ENCODE measurements at regions not wholly inside any gene's neighbourhood (a gene's known extent, or its start where the extent isn't known, plus 50 kb on each side); places are given as distances from the start of the nearest gene placed in this dataset.

DNA sequence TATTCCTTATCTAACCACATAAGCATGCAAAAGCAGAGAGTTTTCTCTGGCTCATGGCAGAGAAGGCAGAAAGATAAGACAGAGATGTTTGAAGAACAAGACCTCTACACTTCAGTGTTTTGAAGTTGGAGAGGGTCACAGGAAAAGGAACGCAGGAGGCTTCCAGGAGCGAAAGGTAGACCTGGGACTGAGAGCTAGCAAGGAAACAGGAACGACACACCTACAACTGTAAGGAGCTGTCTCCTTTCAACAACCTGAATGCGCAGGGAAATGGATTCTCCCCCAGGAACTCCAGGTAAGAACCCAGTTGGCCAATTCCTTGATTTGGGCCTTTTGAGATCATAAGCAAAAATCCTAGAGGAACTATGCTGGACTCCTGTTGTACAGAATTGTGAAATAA lies 746.6 kb upstream of the DDX18 start:
- TF ChIP-seq, protein P1, sequence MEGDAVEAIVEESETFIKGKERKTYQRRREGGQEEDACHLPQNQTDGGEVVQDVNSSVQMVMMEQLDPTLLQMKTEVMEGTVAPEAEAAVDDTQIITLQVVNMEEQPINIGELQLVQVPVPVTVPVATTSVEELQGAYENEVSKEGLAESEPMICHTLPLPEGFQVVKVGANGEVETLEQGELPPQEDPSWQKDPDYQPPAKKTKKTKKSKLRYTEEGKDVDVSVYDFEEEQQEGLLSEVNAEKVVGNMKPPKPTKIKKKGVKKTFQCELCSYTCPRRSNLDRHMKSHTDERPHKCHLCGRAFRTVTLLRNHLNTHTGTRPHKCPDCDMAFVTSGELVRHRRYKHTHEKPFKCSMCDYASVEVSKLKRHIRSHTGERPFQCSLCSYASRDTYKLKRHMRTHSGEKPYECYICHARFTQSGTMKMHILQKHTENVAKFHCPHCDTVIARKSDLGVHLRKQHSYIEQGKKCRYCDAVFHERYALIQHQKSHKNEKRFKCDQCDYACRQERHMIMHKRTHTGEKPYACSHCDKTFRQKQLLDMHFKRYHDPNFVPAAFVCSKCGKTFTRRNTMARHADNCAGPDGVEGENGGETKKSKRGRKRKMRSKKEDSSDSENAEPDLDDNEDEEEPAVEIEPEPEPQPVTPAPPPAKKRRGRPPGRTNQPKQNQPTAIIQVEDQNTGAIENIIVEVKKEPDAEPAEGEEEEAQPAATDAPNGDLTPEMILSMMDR (IDR thresholded peaks at IDR 0.05): no peak
- 78 to 88% methylated on average over 4 of the region's 4 CpGs for WGBS, 2 donors
- intact Hi-C loops (cut with DNase I): no loop called here
- no peak overlapping the region for H3K4me3 ChIP-seq
- ATAC-seq (no peak), DNase-seq (no peak)
- peaks cover 0 to 27% (median 0%) of the 10 kb centered on the region in 11 donors for H3K9me3 ChIP-seq
- H3K36me3 ChIP-seq: no peaks in the 10 kb centered on the region
- H3K27me3 ChIP-seq: no peaks in the 10 kb centered on the region
- no peaks in the 10 kb centered on the region for H3K4me1 ChIP-seq
- H3K27ac ChIP-seq: no peak overlapping the region

GRCh38 chr2:117068371-117068770 lies 746.1 kb upstream of the DDX18 start:
- H3K36me3 ChIP-seq: no peaks in the 10 kb centered on the region
- 29 to 48% methylated on average over 2 of the region's 2 CpGs for WGBS, 2 donors
- H3K9me3 ChIP-seq: peaks cover 0 to 27% (median 0%) of the 10 kb centered on the region in 11 donors
- intact Hi-C loops (cut with DNase I): no loop called here
- TF ChIP-seq, protein P1 (IDR thresholded peaks at IDR 0.05): no peak
- DNase-seq: no peak
- ATAC-seq: no peak
- no peak overlapping the region for H3K4me3 ChIP-seq
- H3K27ac ChIP-seq: no peak overlapping the region
- no peaks in the 10 kb centered on the region for H3K27me3 ChIP-seq
- no peaks in the 10 kb centered on the region for H3K4me1 ChIP-seq

DNA sequence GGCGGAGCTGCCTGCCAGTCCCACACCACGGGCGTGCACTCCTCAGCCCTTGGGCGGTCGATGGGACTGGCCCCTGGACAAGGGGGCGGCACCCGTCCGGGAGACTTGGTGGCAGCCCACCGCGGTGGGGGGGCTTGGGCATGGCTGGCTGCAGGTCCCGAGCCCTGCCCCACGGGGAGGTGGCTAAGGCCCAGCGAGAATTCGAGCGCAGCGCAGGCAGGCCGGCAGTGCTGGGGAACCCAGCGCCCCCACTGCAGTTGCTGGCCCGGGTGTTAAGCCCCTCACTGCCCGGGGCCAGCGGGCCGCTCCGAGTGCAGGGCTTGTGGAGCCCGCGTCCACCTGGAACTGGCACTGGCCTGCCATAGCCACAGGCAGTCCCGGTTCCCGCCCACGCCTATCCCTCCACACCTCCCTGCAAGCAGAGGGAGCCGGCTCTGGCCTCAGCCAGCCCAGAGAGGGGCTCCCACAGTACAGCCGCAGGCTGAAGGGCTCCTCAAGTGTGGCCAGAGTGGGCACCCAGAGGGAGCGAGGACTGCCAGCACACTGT lies 742.9 kb upstream of the DDX18 start:
- no peak for ATAC-seq
- intact Hi-C loops (cut with DNase I): no loop called here
- Histone ChIP-seq H3K9me3 (peaks cover 0 to 30% (median 0%) of the 10 kb centered on the region in 11 donors), H3K4me1 (no peaks in the 10 kb centered on the region), H3K27ac (no peak overlapping the region), H3K4me3 (no peak overlapping the region), H3K36me3 (no peaks in the 10 kb centered on the region), H3K27me3 (no peaks in the 10 kb centered on the region)
- TF ChIP-seq, protein P1 (IDR thresholded peaks at IDR 0.05): no peak
- WGBS, 2 donors: 92 to 95% methylated on average over 31 of the region's 31 CpGs
- no peak for DNase-seq

DNA sequence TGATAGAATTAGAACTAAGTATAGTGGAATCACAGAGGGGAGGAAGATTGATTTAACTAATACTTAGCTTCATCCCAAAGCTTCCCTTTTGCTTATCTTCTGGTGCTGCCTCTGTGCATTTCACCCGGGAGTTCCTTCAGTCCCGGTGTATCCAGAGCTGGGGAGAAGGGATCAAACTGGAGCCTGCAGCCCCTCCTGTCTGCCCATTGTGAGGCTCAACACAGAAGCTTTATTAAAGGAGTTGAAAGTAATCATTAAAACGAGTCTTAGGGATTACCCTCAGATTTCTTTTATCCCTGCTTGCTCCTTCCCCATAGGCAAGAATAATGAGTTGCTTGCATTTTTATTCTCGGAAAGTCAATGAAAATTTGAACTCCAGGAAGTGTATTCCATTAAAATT lies 739.7 kb upstream of the DDX18 start:
- TF ChIP-seq, protein P1 (IDR thresholded peaks at IDR 0.05): no peak
- no peaks in the 10 kb centered on the region for H3K4me1 ChIP-seq
- H3K9me3 ChIP-seq: peaks cover 0 to 26% (median 0%) of the 10 kb centered on the region in 11 donors
- ATAC-seq: no peak
- no peak overlapping the region for H3K27ac ChIP-seq
- WGBS, 2 donors: 65 to 74% methylated on average over 4 of the region's 4 CpGs
- no peaks in the 10 kb centered on the region for H3K36me3 ChIP-seq
- DNase-seq: no peak
- H3K27me3 ChIP-seq: no peaks in the 10 kb centered on the region
- intact Hi-C loops (cut with DNase I): no loop called here
- no peak overlapping the region for H3K4me3 ChIP-seq

All from heart right ventricle (tissue), 16 donors.